GM21528 (cell line): ENCODE measurements at regions not wholly inside any gene's neighbourhood (a gene's known extent, or its start where the extent isn't known, plus 50 kb on each side); places are given as distances from the start of the nearest gene placed in this dataset.

Experiments
- ATAC-seq: cut with Tn5 transposase; IDR thresholded peaks from one replicate; pipeline ENCODE4 v1.9.1; 2021; ENCODE audit warnings: mild to moderate bottlenecking, moderate library complexity; ENCODE audit not compliant: unreplicated experiment, low FRiP score

GRCh38 chr11:82676483-82677094 is 57.1 kb downstream of the FAM181B start:
- ATAC-seq = no peak

GRCh38 chr11:82675838-82676237 is 57.8 kb downstream of the FAM181B start:
- no peak for ATAC-seq

- ATAC-seq = no peak
Measured at GRCh38 chr11:82673631-82674030, 60.0 kb downstream of the FAM181B start.

- no peak for ATAC-seq
Measured at GRCh38 chr11:82671451-82671850, 62.2 kb downstream of the FAM181B start.

- no peak for ATAC-seq
Measured at GRCh38 chr11:82663535-82663934, 70.1 kb downstream of the FAM181B start.

- ATAC-seq = no peak
Measured at GRCh38 chr11:82653752-82654151, 79.9 kb downstream of the FAM181B start.

- no peak for ATAC-seq
Measured at GRCh38 chr11:82639251-82639650, 94.4 kb downstream of the FAM181B start.

- no peak for ATAC-seq
Measured at GRCh38 chr11:82636615-82637014, 97.0 kb downstream of the FAM181B start.

GRCh38 chr11:82634091-82634490 is 99.6 kb downstream of the FAM181B start:
- ATAC-seq = no peak

GRCh38 chr11:82631722-82632630 is 101.7 kb downstream of the FAM181B start:
- ATAC-seq = peak; percentile 90

- no peak for ATAC-seq
Measured at GRCh38 chr11:82610671-82611070, 123.0 kb downstream of the FAM181B start.

- no peak for ATAC-seq
Measured at GRCh38 chr11:82606738-82607137, 126.9 kb downstream of the FAM181B start.

GRCh38 chr11:82601711-82602110 is 132.0 kb downstream of the FAM181B start:
- ATAC-seq = no peak

GRCh38 chr11:82599836-82600235 is 133.8 kb downstream of the FAM181B start:
- ATAC-seq = no peak

- no peak for ATAC-seq
Measured at GRCh38 chr11:82586581-82586980, 147.1 kb downstream of the FAM181B start.

- no peak for ATAC-seq
Measured at GRCh38 chr11:82577246-82577645, 156.4 kb downstream of the FAM181B start.

GRCh38 chr11:82560836-82561235 is 172.8 kb downstream of the FAM181B start:
- ATAC-seq = no peak

- ATAC-seq = no peak
Measured at GRCh38 chr11:82559609-82560008, 174.1 kb downstream of the FAM181B start.

GRCh38 chr11:82557274-82557673 is 176.4 kb downstream of the FAM181B start:
- ATAC-seq = peak; percentile 97

- ATAC-seq = no peak
Measured at GRCh38 chr11:82556210-82556609, 177.5 kb downstream of the FAM181B start.

GRCh38 chr11:82546661-82547557 is 186.8 kb downstream of the FAM181B start:
- ATAC-seq = no peak
